CD4-positive, alpha-beta T cell treated with Interleukin-17A for 4 hours (primary cell): ENCODE measurements at regions not wholly inside any gene's neighbourhood (a gene's known extent, or its start where the extent isn't known, plus 50 kb on each side); places are given as distances from the start of the nearest gene placed in this dataset.
"Not testable (repeated sequence)": the region's sequence is repeated elsewhere in the genome, so short reads cannot be mapped to it uniquely, and the experiment has no call there.

Experiments
- DNase-seq: peaks from one replicate; pipeline ENCODE4 v3.0.0-alpha.2; 2020; ENCODE audit warnings: mixed read lengths

- DNase-seq: no peak
These were observed 197.4 kb downstream of the DUSP6 start for GRCh38 chr12:89154743-89155499.

- DNase-seq: no peak
These were observed 199.0 kb downstream of the DUSP6 start for GRCh38 chr12:89153341-89153740.

GRCh38 chr12:89151536-89151935, 200.8 kb downstream of the DUSP6 start:
- no peak for DNase-seq

GRCh38 chr12:89150789-89151188, 201.5 kb downstream of the DUSP6 start:
- DNase-seq: not testable (repeated sequence)

- DNase-seq: no peak
These were observed 211.6 kb downstream of the DUSP6 start for GRCh38 chr12:89140602-89141238.

GRCh38 chr12:89140141-89140540, 212.2 kb downstream of the DUSP6 start:
- no peak for DNase-seq

- no peak for DNase-seq
These were observed 212.9 kb downstream of the DUSP6 start for GRCh38 chr12:89139390-89139789.

GRCh38 chr12:89138048-89138852, 214.1 kb downstream of the DUSP6 start:
- no peak for DNase-seq

- DNase-seq: no peak
These were observed 216.2 kb downstream of the DUSP6 start for GRCh38 chr12:89135976-89136634.

GRCh38 chr12:89134213-89134770, 218.0 kb downstream of the DUSP6 start:
- no peak for DNase-seq

GRCh38 chr12:89129167-89129870, 223.0 kb downstream of the DUSP6 start:
- no peak for DNase-seq

GRCh38 chr12:89126712-89127111, 225.6 kb downstream of the DUSP6 start:
- DNase-seq: no peak

- DNase-seq: no peak
These were observed 229.4 kb downstream of the DUSP6 start for GRCh38 chr12:89122852-89123251.

- DNase-seq: no peak
These were observed 234.8 kb downstream of the DUSP6 start for GRCh38 chr12:89117448-89118034.

- no peak for DNase-seq
These were observed 240.3 kb downstream of the DUSP6 start for GRCh38 chr12:89111964-89112363.

- DNase-seq: no peak
These were observed 244.0 kb downstream of the DUSP6 start for GRCh38 chr12:89108265-89108664.

- no peak for DNase-seq
These were observed 245.4 kb downstream of the DUSP6 start for GRCh38 chr12:89106950-89107349.

- DNase-seq: no peak
These were observed 247.1 kb downstream of the DUSP6 start for GRCh38 chr12:89105243-89105642.

GRCh38 chr12:89103831-89104230, 248.5 kb downstream of the DUSP6 start:
- DNase-seq: no peak

- no peak for DNase-seq
These were observed 250.9 kb downstream of the DUSP6 start for GRCh38 chr12:89101440-89101839.

- DNase-seq: no peak
These were observed 253.7 kb downstream of the DUSP6 start for GRCh38 chr12:89098441-89099112.
